NT2/D1 (cell line): ENCODE measurements at regions not wholly inside any gene's neighbourhood (a gene's known extent, or its start where the extent isn't known, plus 50 kb on each side); places are given as distances from the start of the nearest gene placed in this dataset.

Experiments used
- YY1 ChIP-seq: IDR thresholded peaks from 2 replicates; pipeline ENCODE4 v1.6.1; 2011; ENCODE audit not compliant: insufficient read length, insufficient read depth
- ZNF274 ChIP-seq: IDR thresholded peaks from 2 replicates; pipeline ENCODE4 v1.6.1; 2011; ENCODE audit warnings: mild to moderate bottlenecking, low read depth, low read length

GRCh38 chr7:68348401-68348800, 1249.9 kb upstream of the AUTS2 start:
- no peak for TF ChIP-seq ZNF274
- TF ChIP-seq YY1, result no peak
